ENCODE measurements at regions not wholly inside any gene's neighbourhood (a gene's known extent, or its start where the extent isn't known, plus 50 kb on each side); places are given as distances from the start of the nearest gene placed in this dataset.
"Not testable (repeated sequence)": the region's sequence is repeated elsewhere in the genome, so short reads cannot be mapped to it uniquely, and the experiment has no call there.

DNA sequence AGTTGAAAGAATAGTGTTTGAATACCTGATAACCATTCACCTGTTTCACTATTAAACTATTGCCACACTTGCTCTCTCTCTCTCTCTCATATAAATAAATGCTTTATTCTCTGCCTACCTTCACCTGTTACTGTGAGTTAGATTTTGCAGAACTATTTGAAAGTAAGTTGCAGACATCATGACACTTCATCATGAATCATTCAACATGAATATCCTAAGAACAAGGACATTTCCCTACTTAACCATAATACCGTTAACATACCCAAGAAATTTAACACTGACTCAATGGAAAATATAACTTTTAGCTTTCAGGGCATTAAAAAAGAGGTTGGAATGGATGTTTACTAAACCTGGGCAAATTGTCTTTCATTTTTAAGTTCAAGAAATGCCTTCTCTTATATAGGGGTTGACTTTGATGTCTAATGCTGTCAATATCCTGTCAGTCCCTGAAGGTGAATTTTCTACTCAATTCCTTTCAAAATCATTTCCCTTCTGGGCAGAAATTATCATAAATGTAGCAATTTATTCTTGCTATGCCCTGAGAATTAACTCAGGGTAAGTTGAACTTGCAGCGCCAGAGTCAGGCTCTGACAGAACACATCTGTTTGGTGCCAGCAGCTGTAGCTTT is 582.6 kb upstream of the TLE4 start:
- no peak for DNase-seq

DNA sequence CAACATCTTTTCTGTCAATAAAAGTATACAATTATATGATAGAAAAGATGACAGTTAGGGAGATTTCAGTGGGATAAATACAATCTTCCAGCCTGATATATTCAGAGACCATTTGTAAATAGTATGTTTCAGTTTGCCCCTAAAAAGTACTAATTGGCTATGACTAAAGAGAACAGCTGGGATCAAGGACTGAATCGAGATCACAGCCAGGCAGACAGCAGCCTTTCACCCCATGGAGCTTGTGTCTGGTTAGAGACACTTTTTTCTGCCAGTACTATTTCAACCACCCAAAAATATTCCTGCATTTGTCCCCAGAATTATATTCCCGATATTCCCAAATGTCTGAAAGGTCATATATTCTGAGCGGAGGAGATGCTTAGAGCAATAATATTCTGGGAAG is 577.3 kb upstream of the TLE4 start:
- no peak for DNase-seq

DNA sequence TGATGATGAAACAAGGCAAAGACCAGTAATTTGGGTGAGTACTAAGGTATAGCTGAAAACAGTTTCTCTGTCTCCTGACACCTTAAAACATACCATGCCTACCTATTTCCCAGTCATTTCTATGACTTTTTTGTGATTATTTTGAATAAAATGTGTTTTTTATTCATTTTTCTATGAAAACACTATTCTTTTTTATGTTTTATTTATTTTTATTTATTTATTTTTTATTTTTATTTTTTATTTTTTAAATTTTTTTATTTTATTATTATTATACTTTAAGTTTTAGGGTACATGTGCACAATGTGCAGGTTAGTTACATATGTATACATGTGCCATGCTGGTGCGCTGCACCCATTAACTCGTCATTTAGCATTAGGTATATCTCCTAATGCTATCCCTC is 576.8 kb upstream of the TLE4 start:
- not testable (repeated sequence) for DNase-seq

DNA sequence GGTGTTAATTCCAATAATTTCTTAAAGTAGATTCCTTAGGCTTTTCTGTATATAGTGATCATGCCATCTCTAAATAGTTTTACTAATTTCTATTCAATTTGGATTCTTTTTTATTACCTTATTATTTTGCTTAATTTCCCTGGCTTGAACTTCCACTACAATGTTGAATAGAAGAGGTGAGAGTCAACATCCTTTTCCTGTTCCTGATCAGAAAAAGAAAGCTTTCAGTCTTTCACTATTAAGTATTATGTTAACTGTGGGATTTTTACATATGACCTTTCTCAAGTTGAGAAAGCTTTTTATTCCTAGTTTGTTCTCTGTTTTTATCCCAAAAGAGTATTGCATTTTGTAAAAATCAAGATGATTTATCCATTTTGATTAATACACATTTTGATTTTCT is 574.5 kb upstream of the TLE4 start:
- DNase-seq: no peak

DNA sequence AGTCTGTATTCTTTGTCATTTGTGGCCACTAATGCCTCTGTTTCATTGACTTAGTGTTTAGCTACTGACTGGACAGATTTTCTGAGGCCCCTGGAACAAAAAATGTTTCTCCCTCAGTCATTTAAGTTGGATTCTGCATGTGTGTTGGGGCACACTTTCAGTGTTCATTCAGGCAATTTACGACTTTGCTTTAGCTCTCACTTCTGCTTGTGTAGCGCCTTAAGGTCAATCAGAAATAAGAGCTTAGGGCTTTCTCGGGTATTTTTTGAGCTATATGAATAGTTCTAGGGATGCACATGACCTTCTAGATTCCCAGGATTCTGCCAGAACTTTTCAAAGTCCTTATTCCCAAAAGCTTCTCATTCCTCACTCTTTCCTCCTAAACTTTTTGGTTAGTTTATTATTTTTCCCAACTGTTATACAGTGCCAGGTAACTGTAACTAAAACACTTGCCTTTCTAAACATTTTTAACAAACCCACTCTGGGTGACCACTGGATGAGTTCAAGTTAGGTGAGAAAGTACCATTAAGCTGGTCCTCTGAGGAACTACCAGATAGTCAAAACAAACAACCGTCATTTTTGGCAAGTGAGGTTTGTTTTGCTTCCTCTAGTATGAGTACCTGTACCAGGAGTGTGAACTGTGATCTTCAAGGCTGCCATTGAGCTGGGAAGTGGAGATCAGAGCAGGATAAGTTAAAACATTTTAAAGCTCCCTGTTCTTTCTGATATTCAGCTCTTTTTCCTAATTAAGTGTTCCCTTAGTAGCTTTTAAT is 571.3 kb upstream of the TLE4 start:
- no peak for DNase-seq

DNA sequence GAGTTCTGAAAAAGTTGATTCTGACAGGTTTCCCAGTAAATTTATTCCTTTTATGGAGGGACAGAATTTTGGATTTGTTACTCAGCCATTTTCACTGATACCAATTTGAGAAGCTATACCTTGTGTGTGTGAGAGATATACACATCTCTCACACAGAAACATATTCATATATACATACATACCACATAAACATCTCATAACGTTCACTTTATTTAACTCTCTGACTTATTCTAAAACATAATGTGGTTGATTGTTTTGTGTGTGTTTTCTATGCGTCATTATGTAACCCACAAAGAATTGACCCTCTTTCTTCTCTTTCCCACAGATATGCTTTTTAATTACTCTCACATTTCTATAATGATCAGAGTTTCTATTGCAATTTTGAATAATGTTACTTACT is 570.8 kb upstream of the TLE4 start:
- no peak for DNase-seq

DNA sequence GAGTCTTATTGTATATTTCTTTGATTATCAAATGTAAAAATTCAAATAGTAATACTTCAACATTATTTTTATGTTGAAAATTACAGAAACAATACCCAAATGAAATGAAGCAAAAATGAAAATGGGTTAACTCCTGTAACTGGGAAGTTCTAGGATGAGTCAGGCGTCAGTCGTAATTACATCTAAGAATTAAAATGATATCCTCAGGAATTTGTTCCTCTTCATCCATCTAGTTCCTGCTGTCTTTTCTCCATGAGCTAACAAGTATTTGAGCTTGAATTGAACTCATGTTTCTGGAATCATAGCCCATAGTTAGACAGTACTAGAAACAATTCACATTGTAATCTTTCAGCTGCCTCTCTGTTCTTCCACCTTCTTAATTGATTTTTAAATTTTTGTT is 568.3 kb upstream of the TLE4 start:
- no peak for DNase-seq

DNA sequence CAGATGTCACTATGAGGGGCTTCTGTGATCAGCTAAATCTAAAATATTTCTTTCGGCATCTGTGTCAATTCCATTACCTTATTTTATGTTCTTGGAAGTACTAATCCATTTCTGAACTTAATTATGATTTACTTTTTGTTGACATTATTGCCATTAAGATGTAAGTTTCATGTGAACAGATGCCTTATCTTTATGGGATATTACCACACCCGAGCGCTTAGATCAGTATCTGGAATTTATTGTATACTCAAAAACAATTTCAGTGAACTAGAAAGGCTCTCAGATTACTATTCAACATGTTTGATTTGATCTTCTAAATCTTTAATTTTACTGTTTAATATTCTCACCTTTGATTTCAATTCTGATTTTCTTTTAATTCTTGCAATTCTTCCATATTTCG is 567.7 kb upstream of the TLE4 start:
- DNase-seq: no peak

DNA sequence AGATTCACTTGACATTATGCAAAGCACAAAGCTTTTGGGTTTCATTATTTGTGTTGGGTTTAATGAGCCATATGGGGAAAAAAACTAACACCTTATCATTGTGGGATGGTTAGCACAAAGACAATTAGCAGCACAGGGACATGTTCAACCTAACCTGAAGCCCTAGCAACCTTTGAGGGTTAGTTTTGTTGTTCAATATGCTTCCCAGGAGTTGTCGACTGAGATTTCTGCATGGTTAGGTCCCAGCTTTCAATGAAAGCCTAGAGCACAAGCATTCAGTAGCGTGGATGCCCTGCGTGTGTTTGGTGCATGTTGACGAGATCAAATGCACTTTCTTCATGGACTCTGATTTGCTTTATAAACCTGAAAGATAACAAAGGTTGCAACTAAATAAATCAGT is 565.2 kb upstream of the TLE4 start:
- no peak for DNase-seq

DNA sequence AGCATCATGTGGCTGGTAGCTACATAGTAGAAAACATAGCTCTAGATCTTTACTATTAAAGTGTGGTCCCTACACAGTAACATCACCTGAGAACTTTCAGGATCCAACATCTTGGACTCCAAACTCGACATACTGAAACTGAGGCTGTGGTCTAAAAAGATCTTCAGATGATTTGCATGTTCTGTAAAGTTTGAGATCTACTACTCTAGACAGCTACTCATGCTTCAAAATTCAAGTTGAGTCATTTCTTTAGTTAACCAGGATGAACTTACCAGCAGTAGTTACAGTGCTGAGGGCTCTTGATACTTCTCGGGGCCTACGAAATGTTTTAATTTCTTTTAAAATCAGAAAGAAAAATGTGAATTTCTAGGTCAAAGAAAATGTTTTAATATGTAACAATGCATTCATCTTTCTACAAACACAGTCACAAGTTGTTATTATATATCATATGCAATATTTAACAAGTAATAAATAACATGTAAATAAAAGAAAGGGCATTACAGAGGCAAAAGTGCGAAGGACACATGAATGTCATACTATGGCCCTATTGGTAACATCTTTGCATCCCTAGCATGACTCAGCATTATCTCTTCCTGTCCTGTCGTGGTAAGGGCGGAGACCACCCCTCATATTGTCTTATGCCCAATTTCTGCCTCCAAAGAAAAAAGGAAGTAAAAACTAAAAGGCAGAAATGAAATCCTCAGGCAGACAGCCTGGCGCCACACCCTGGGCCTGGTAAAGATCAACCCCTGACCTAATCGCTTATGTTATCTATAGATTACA is 563.9 kb upstream of the TLE4 start:
- no peak for DNase-seq

DNA sequence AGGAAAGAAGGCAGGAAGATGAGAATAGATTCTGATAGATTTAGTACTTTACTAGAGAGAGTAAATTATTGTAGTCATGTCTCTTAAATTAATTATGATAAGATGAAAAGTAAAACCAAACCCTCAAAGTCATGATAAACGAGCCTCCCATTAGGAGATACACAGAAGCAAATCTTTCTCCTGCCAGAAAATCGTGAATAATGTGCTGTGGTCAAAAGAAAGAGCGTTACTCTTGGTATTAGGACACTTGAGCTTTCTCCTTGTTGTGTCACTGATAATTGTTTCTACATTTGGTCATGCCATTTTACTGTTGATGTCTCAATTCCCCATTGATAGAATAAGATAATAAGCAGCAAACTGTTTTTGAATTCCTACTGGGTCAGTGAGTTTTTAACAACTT is 562.8 kb upstream of the TLE4 start:
- no peak for DNase-seq

DNA sequence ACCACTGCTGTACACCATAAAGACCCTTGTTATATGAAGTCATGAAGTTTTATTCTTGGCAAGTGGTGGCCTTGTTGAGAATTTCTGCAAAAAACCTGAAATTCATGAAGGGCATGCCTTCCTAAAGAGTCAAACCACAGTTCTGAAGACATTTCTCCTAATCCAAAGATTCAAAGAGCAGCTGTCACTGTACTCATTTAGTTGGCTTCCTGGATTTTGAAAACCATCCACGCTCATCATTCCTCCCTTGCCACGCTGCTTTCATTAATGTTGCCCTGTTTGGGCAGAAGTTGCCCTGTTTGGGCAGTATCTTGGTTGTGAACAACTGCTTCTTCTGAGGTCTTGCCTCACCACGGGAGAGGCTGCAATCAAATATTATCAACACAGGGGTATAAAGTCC is 560.3 kb upstream of the TLE4 start:
- no peak for DNase-seq

DNA sequence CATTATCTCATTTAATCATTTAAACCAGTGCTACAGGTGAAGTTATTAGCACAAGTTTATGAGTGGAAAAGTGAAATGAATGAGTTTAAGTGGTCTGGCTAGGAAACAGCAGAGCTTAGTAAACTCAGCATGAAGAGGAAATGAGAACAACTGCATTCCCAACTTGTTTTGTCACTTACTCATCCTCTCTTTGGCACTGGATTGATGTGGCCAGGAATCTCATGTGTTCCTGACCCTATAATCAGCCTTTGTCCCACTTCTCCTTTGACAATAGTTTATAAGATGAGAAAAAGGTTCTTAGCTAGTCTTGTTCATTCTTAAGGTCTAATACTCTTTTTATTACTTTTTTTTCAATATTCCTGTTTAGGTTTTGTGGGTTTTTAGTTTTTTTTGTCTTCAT is 559.2 kb upstream of the TLE4 start:
- no peak for DNase-seq

DNA sequence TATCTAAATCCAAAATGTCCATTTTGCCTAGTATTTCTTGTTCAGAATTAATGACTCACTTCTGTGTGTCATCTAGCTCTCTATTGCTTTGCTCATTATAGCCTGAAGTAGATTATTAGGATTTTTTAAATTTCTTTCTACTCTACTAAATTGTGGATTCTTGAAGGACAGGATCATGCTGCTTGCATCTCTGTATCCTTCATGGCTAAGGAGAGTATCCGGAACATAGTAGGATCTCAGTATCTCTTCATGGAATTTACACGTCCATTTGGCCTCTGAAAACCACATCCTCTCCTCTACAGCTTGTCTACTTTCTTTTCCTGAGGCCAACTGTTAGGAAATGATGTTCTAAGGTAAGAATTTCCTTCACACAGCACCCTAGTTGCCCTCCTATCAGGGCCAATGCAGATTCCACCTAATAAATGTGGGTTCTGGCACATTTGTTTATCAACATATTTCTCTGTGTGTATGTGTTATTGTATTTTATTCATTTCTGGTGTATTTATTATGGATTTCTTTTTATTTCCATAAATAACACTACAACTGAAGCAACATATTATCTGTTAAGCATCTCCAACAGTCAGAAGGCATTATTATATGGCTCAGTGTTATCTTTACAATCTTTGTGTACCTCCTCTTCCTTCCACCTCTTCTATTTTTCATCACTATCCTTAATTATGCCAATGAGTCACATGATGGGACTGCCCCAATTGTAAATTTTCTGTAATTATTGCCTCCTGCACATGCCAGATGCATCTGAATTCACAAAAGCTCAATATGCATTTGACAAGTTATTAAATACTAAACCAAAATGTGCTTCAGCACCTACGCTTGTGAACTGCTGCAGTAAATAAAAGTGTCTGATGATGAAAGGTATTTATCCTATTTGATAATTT is 557.8 kb upstream of the TLE4 start:
- no peak for DNase-seq

DNA sequence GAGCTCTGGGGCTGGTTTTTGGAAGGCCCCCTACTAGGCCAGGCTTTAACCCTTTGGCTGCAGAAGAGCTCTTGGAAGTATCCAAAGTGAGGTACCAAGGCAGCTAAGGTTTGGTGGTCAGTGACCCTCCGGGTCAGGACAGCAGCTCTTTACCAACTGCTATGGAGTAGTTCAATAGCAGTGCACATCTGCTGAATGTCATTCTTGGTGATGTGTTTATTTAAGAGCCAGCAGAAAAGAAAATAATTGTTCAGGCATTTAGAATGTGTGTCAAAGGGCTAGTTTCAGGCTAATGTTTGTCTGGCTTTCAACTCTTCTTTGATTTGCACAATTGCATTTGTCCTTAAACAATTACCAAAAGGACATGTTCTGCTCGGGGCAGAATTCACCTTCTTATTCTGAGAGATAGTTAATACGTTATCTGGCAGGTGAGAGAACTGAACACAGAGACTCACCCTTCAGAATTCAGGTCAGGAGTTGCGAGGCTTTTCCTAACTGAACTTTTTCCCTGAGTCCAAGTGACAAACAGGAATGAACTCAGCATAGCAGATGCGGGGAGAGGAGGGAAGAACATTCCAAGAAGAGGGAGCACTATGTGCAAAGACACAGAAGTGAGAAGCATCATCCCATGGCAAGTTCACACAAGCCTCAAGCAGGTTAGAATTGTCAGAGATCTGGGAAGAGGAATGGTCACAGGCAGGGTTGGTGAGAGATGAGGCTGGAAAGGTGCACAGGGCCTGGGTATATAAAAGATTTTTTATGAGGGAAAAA is 556.7 kb upstream of the TLE4 start:
- no peak for DNase-seq

DNA sequence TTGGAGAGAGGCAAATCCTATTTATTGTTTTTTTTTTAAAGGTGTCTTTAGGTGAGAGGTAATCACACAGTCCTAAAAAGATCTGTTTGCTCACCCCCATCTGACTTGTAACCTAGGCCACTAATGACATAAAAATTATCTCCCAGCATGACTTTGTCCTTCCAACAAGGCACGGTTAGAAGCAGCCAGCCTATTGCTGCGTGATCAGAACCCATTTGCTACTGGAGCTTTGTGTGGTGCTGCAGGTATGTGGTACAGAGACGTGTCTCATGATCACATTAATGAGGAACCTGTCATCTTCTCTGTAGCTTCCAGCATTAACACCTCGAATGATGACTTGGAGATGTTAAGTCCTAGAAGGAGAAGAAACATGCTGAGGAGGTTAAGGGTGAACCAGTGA is 555.8 kb upstream of the TLE4 start:
- no peak for DNase-seq

DNA sequence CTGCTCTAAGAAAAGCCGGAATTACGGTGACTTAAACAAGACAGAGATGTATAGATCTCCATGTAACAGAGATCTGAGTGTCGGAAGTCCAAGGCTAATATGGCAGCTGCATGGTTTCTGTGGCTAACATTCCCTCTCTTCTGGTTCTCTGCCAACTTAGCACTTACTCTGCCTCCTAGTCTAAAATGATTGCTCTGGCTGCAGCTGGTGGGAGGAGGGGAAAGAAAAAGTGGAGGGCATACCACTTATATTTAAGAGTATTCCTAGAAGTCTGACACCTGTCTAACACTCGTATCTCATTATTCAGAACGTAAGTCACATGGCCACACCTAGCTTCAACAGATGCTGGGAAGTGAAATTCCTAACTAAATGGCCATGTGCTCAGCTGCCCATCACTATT is 551.5 kb upstream of the TLE4 start:
- no peak for DNase-seq

DNA sequence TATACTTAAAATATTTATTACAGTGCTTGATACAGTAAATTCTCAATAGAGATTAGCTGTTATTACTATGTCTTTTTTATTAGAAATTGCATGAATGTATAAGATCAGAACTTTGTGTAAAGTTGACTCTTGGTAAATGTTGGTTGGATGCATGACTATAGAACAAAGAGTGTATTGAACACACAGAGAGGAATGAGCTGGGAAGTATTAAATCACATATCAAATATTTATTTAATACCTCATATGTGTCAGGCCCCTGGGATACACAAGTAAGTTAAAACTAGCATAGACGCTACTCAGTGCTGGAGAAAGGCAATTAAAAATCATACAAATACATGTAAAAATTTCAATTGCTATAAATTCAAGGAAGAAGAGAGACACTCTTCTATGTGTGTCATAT is 550.7 kb upstream of the TLE4 start:
- DNase-seq: no peak

DNA sequence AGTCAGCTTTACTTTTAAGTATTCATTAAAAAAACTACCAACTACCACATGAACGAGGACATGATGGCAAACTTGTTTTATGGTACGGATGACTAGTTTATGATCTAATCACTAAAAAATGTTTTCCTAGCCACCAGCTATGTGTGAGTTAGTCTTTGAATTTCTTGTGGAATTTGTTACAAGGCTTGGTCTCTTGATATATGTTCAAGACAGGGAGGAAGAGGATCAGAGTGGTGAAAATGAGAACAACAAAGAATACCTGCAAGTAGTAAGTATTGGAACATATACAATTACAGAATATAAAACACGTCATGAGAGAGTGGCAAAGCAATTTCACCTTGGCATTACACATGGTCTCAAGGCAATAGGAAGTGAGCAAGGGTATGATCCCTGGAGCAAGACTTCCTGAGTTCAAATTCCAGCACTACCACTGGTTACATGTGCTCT is 548.6 kb upstream of the TLE4 start:
- DNase-seq: no peak

DNA sequence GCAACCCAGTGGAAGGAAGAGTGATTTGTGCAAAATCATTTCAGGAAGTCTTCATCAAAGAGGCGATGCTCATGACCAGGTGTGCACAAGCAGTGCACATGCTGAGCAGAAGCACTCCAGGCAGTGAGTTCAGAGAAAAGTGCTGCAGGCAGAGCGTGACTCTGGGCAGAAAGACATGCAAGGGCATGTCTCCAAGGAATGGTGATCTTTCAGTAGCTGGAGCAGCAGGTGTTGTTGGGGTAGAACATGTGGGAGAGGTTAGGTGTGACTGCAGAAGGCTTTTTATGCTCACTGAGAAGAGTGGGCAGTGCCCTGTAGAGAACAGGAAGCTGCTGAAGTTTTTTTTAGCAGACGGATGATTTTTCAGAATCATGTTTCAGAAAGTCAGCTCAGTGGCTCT is 545.4 kb upstream of the TLE4 start:
- no peak for DNase-seq

DNA sequence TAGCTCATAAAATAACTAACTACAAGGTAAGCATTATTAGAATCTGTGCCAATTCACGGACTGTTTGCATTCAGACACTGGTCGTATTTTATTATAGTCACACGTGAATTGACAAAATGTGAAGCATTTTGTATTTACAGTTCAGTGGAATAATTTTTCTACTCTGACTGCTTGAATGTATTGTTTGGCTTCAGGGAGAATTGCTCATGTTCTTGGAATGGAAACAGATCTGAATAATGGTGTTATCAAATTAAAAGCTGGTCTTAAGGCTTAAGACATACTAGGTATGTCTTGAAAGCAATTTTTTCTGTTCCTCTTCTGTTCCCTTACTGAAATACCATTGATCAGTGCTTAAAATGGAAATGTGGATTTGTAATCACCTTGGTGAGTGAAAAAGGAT is 543.7 kb upstream of the TLE4 start:
- no peak for DNase-seq

DNA sequence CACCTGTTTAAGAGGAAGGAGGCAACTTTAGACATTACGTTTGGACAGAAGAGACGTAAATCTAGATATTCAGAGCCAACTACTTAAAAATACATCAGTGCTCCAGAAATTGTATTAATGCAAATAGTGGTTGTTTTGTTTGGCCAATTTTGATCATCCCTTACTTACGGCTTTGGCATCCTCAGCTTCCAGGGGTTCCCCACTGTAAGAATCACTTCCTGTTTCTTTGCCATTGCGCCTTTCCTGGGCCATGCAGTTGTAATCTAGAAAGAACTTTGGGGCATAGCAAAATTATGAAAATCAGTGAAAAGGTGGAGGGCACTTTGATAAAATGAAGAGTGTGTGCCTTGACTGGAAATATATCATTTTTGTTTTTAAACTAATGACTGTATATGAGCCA is 537.2 kb upstream of the TLE4 start:
- DNase-seq: no peak
